Ramos (cell line): ENCODE measurements at regions not wholly inside any gene's neighbourhood (a gene's known extent, or its start where the extent isn't known, plus 50 kb on each side); places are given as distances from the start of the nearest gene placed in this dataset.

Experiments used
- in situ Hi-C: fragments of 300-500 bp; cut with MboI; formaldehyde crosslinking; loops from one replicate; pipeline ENCODE4 v1.14.3; 2022; ENCODE audit warnings: low sequenced_read_pairs; ENCODE audit not compliant: unreplicated experiment

- in situ Hi-C loops: no loop called here
These were observed 381.6 kb upstream of the CADM1 start for GRCh38 chr11:115885535-115886421.

GRCh38 chr11:115884800-115885534 is 380.8 kb upstream of the CADM1 start:
- in situ Hi-C loops: no loop called here

- in situ Hi-C loops: no loop called here
These were observed 370.6 kb upstream of the CADM1 start for GRCh38 chr11:115874843-115875242.

- in situ Hi-C loops: no loop called here
These were observed 369.6 kb upstream of the CADM1 start for GRCh38 chr11:115873813-115874212.

GRCh38 chr11:115872416-115872815 is 368.2 kb upstream of the CADM1 start:
- in situ Hi-C loops: no loop called here

GRCh38 chr11:115871161-115871760 is 367.0 kb upstream of the CADM1 start:
- in situ Hi-C loops: no loop called here

- in situ Hi-C loops: no loop called here
These were observed 365.7 kb upstream of the CADM1 start for GRCh38 chr11:115869780-115870431.

GRCh38 chr11:115869131-115869530 is 364.9 kb upstream of the CADM1 start:
- in situ Hi-C loops: no loop called here

- in situ Hi-C loops: no loop called here
These were observed 356.0 kb upstream of the CADM1 start for GRCh38 chr11:115860246-115860645.

- in situ Hi-C loops: no loop called here
These were observed 344.4 kb upstream of the CADM1 start for GRCh38 chr11:115848611-115849010.

- in situ Hi-C loops: no loop called here
These were observed 343.9 kb upstream of the CADM1 start for GRCh38 chr11:115848080-115848479.

- in situ Hi-C loops: no loop called here
These were observed 341.7 kb upstream of the CADM1 start for GRCh38 chr11:115845872-115846271.

- in situ Hi-C loops: no loop called here
These were observed 339.5 kb upstream of the CADM1 start for GRCh38 chr11:115843685-115844084.

- in situ Hi-C loops: no loop called here
These were observed 338.9 kb upstream of the CADM1 start for GRCh38 chr11:115843111-115843510.

GRCh38 chr11:115820026-115820425 is 315.8 kb upstream of the CADM1 start:
- in situ Hi-C loops: no loop called here

GRCh38 chr11:115819014-115819413 is 314.8 kb upstream of the CADM1 start:
- in situ Hi-C loops: no loop called here

- in situ Hi-C loops: no loop called here
These were observed 313.7 kb upstream of the CADM1 start for GRCh38 chr11:115817844-115818468.

GRCh38 chr11:115808351-115808940 is 304.2 kb upstream of the CADM1 start:
- in situ Hi-C loops: no loop called here

GRCh38 chr11:115806056-115806455 is 301.8 kb upstream of the CADM1 start:
- in situ Hi-C loops: no loop called here
